Lung (tissue), 11 donors: ENCODE measurements at regions not wholly inside any gene's neighbourhood (a gene's known extent, or its start where the extent isn't known, plus 50 kb on each side); places are given as distances from the start of the nearest gene placed in this dataset.

ENCODE experiments used
- ATAC-seq: fragments of 200-7000 bp; cut with Tn5 transposase; one replicate; pipeline ENCODE4 v1.9.1; 2020; ENCODE audit warnings: moderate number of reproducible peaks; ENCODE audit not compliant: insufficient read depth, low FRiP score
- DNase-seq, 3 donors: peaks; one replicate each; pipeline ENCODE4 v3.0.0-alpha.2; 2013 to 2017
- H3K27ac ChIP-seq, 2 donors: one replicate each; pipeline ENCODE4 v1.5.1; 2013; ENCODE audit warnings: mild to moderate bottlenecking in 2 of 2, moderate library complexity in 2 of 2, control low read depth in 1 of 2, inconsistent platforms in 1 of 2, low read depth in 1 of 2, low read length in 1 of 2
- H3K27me3 ChIP-seq, 3 donors: one replicate each; pipeline ENCODE4 v1.5.1; 2013; ENCODE audit warnings: low read length in 2 of 3; ENCODE audit not compliant: control insufficient read depth in 3 of 3, insufficient read depth in 3 of 3
- H3K36me3 ChIP-seq, 4 donors: one replicate each; pipeline ENCODE4 v1.5.1; 2013; ENCODE audit warnings: low read length in 4 of 4, mild to moderate bottlenecking in 1 of 4, moderate library complexity in 1 of 4; ENCODE audit not compliant: control insufficient read depth in 4 of 4, insufficient read depth in 4 of 4
- H3K4me1 ChIP-seq, 5 donors: one replicate each; pipeline ENCODE4 v1.5.1; 2013; ENCODE audit warnings: low read length in 5 of 5, mild to moderate bottlenecking in 2 of 5, moderate library complexity in 1 of 5; ENCODE audit not compliant: control insufficient read depth in 5 of 5, insufficient read depth in 5 of 5
- H3K4me3 ChIP-seq: one replicate; pipeline ENCODE4 v1.5.1; 2013; ENCODE audit warnings: mild to moderate bottlenecking, control low read depth, moderate library complexity
- H3K9ac ChIP-seq, 2 donors: one replicate each; pipeline ENCODE4 v1.5.1; 2013; ENCODE audit warnings: low read length in 2 of 2, control low read depth in 1 of 2; ENCODE audit not compliant: insufficient read depth in 1 of 2
- H3K9me3 ChIP-seq, 4 donors: one replicate each; pipeline ENCODE4 v1.5.1; 2013; ENCODE audit warnings: low read length in 3 of 4, mild to moderate bottlenecking in 1 of 4, moderate library complexity in 1 of 4; ENCODE audit not compliant: control insufficient read depth in 4 of 4, insufficient read depth in 3 of 4
- CTCF ChIP-seq: IDR thresholded peaks from 2 replicates; pipeline ENCODE4 v1.5.1; 2012; ENCODE audit warnings: mild to moderate bottlenecking; ENCODE audit errors: control extremely low read depth, extremely low read depth
- WGBS, 2 donors: extraction: QIAGEN DNeasy Blood & Tissue Kit; methylation state at CpG; one replicate each; pipeline ENCODE4 v1.1.7; 2013; 5-methylcytosine and 5-hydroxymethylcytosine counted together
- donor health status: control.
- donor health status: control.
- donor health status: Bipolar disorder and iron deficiency.
- donor health status: healthy.
- donor health status: DM: yes; HTN: yes; CAD: no.

- H3K4me1 ChIP-seq = no peaks in the 10 kb centered on the region
- ATAC-seq (peak; percentile 58), DNase-seq (no peak)
- H3K27me3 ChIP-seq = no peaks in the 10 kb centered on the region
- no peak overlapping the region for H3K27ac ChIP-seq
- H3K9me3 ChIP-seq = peaks cover 0 to 12% (median 2%) of the 10 kb centered on the region in 4 donors
- TF ChIP-seq CTCF = no peak
- H3K36me3 ChIP-seq = no peaks in the 10 kb centered on the region
- H3K4me3 ChIP-seq = no peak overlapping the region
- no peak overlapping the region for H3K9ac ChIP-seq
- 72 to 82% methylated on average over 4 of the region's 4 CpGs for WGBS, 2 donors
Measured at GRCh38 chr20:12166053-12166717, 248.5 kb downstream of the BTBD3 start.

GRCh38 chr20:12170406-12170805 is 252.7 kb downstream of the BTBD3 start:
- no peak for DNase-seq
- Histone ChIP-seq H3K9ac (no peak overlapping the region), H3K36me3 (no peaks in the 10 kb centered on the region), H3K27ac (no peak overlapping the region), H3K27me3 (no peaks in the 10 kb centered on the region), H3K9me3 (peaks cover 0 to 12% (median 2%) of the 10 kb centered on the region in 4 donors), H3K4me3 (no peak overlapping the region), H3K4me1 (peaks cover 0 to 9% (median 0%) of the 10 kb centered on the region in 5 donors)
- WGBS, 2 donors = 85 to 89% methylated on average over 1 of the region's 1 CpG
- TF ChIP-seq CTCF = no peak
- ATAC-seq = no peak

GRCh38 chr20:12171923-12172524 is 254.3 kb downstream of the BTBD3 start:
- DNase-seq (no peak), ATAC-seq (peak; percentile 19)
- peak overlapping the region in 1 of 2 donors; percentile 9 for H3K27ac ChIP-seq

More at GRCh38 chr20:12171923-12172524, 254.3 kb downstream of the BTBD3 start:
- no peak for TF ChIP-seq CTCF
- Histone ChIP-seq H3K4me3 (no peak overlapping the region), H3K27me3 (no peaks in the 10 kb centered on the region), H3K9ac (no peak overlapping the region), H3K36me3 (no peaks in the 10 kb centered on the region), H3K9me3 (peaks cover 0 to 12% (median 2%) of the 10 kb centered on the region in 4 donors), H3K4me1 (peaks cover 0 to 10% (median 0%) of the 10 kb centered on the region in 5 donors)
- WGBS, 2 donors = 30 to 49% methylated on average over 2 of the region's 2 CpGs
